SK-N-SH (cell line): ENCODE measurements at regions not wholly inside any gene's neighbourhood (a gene's known extent, or its start where the extent isn't known, plus 50 kb on each side); places are given as distances from the start of the nearest gene placed in this dataset.

Experiments used
- CTCF ChIA-PET: fragments of 300-600, 350-600 bp; formaldehyde crosslinking; extraction: SDS; loops from one replicate; lab custom pipeline; 2021; lab: Yijun Ruan, JAX
- POLR2A ChIA-PET: fragments of 350-600 bp; sonication (Branson Sonifier 250); formaldehyde crosslinking; extraction: SDS; loops from one replicate; lab custom pipeline; 2020; ENCODE audit warnings: antibody characterized with exemption, inconsistent platforms; lab: Yijun Ruan, JAX
- DNase-seq: peaks from one replicate; pipeline ENCODE4 v3.0.0; 2012
- H2AFZ ChIP-seq: fragments of 200-600 bp; sonication (generic); 2 replicates; pipeline ENCODE4 v1.8.1; 2016; ENCODE audit warnings: antibody characterized with exemption, mild to moderate bottlenecking, low read depth
- H3F3A ChIP-seq: fragments of 200-600 bp; sonication (generic); replicated peaks from 2 replicates; pipeline ENCODE3; 2016; ENCODE audit warnings: antibody characterized with exemption, mild to moderate bottlenecking; ENCODE audit not compliant: insufficient read depth
- H3K27ac ChIP-seq, 2 experiments: fragments of 200-500 bp in 1 of 2; fragments of 200-600 bp in 1 of 2; sonication (Bioruptor generic) in 1 of 2; sonication (generic), shearing (Covaris generic) in 1 of 2; 2 replicates each; pipeline versions ENCODE4 v1.5.1 to v1.6.1; 2014 to 2016; ENCODE audit warnings: low read depth in 2 of 2, inconsistent platforms in 1 of 2, low read length in 1 of 2, mild to moderate bottlenecking in 1 of 2, mixed read lengths in 1 of 2
- H3K27me3 ChIP-seq: fragments of 200-600 bp; sonication (generic), shearing (Covaris generic); 2 replicates; pipeline ENCODE4 v1.6.1; 2016; ENCODE audit warnings: mixed run types; ENCODE audit not compliant: insufficient read depth
- H3K36me3 ChIP-seq, 2 experiments: fragments of 200-500 bp in 1 of 2; fragments of 200-600 bp in 1 of 2; sonication (Bioruptor generic) in 1 of 2; sonication (generic) in 1 of 2; replicated peaks in 1 of 2; 2 replicates each; pipeline versions ENCODE3 to v1.5.1; 2014 to 2016; ENCODE audit warnings: low read length in 1 of 2, mild to moderate bottlenecking in 1 of 2; ENCODE audit not compliant: insufficient read depth in 2 of 2, control insufficient read depth in 1 of 2
- H3K4me1 ChIP-seq, 2 experiments: fragments of 200-500 bp in 1 of 2; fragments of 200-600 bp in 1 of 2; sonication (Bioruptor generic) in 1 of 2; sonication (generic), shearing (Covaris generic) in 1 of 2; 2 replicates each; pipeline versions ENCODE4 v1.5.1 to v1.6.1; 2014 to 2016; ENCODE audit warnings: low read depth in 1 of 2, low read length in 1 of 2, mixed run types in 1 of 2; ENCODE audit not compliant: insufficient read depth in 2 of 2, control insufficient read depth in 1 of 2
- H3K4me2 ChIP-seq: fragments of 200-600 bp; sonication (generic), shearing (Covaris generic); 2 replicates; pipeline ENCODE4 v1.6.1; 2017; ENCODE audit warnings: mixed run types
- H3K4me3 ChIP-seq, 2 experiments: fragments of 200-500 bp in 1 of 2; fragments of 200-600 bp in 1 of 2; sonication (Bioruptor generic) in 1 of 2; sonication (generic), shearing (Covaris generic) in 1 of 2; 2 replicates each; pipeline versions ENCODE4 v1.5.1 to v1.8.1; 2014 to 2016; ENCODE audit warnings: low read depth in 2 of 2, inconsistent platforms in 1 of 2, low read length in 1 of 2, mild to moderate bottlenecking in 1 of 2, mixed read lengths in 1 of 2, moderate library complexity in 1 of 2
- H3K79me2 ChIP-seq: fragments of 200-600 bp; sonication (generic); 2 replicates; pipeline ENCODE4 v1.8.1; 2017; ENCODE audit warnings: mild to moderate bottlenecking; ENCODE audit not compliant: insufficient read depth
- H3K9ac ChIP-seq: fragments of 200-600 bp; sonication (generic); 2 replicates; pipeline ENCODE4 v1.6.1; 2017; ENCODE audit warnings: mixed run types
- H3K9me2 ChIP-seq: fragments of 200-600 bp; sonication (generic); 2 replicates; pipeline ENCODE4 v1.6.1; 2017; ENCODE audit warnings: mixed run types
- H3K9me3 ChIP-seq: fragments of 200-600 bp; sonication (generic); 2 replicates; pipeline ENCODE4 v1.6.1; 2017; ENCODE audit warnings: mixed run types, mild to moderate bottlenecking, moderate library complexity
- H4K20me1 ChIP-seq: fragments of 200-600 bp; sonication (generic); 2 replicates; pipeline ENCODE4 v1.6.1; 2017; ENCODE audit warnings: mild to moderate bottlenecking, mixed run types; ENCODE audit not compliant: insufficient read depth
- CTCF ChIP-seq: fragments of 200-600 bp; sonication (generic); IDR thresholded peaks from 2 replicates; pipeline ENCODE4 v1.6.1; 2017; ENCODE audit warnings: antibody characterized with exemption, mild to moderate bottlenecking, moderate library complexity
- EP300 ChIP-seq, 2 experiments: IDR thresholded peaks; 2 replicates each; pipeline versions ENCODE4 v1.4.0 to v1.6.1; 2012; ENCODE audit warnings: borderline replicate concordance in 1 of 2, low read depth in 1 of 2, low read length in 1 of 2
- FOXJ3 ChIP-seq: sonication (generic); formaldehyde crosslinking; IDR thresholded peaks from 2 replicates; pipeline ENCODE4 v1.5.1; 2020; ENCODE audit warnings: mild to moderate bottlenecking, missing genetic modification reagents
- GATA2 ChIP-seq: sonication (generic); formaldehyde crosslinking; IDR thresholded peaks from 2 replicates; pipeline ENCODE4 v1.5.0; 2020; ENCODE audit warnings: mild to moderate bottlenecking, missing genetic modification reagents
- MEF2A ChIP-seq: IDR thresholded peaks from 2 replicates; pipeline ENCODE4 v1.4.0; 2012; ENCODE audit warnings: low read depth, borderline replicate concordance
- RAD21 ChIP-seq: IDR thresholded peaks from 2 replicates; pipeline ENCODE4 v1.6.1; 2012; ENCODE audit warnings: mild to moderate bottlenecking, low read length
- TEAD4 ChIP-seq: IDR thresholded peaks from 2 replicates; pipeline ENCODE4 v1.4.0; 2012; ENCODE audit warnings: mild to moderate bottlenecking, borderline replicate concordance; ENCODE audit not compliant: insufficient read depth
- WGBS: methylation state at CpG from one replicate; pipeline ENCODE4 v1.1.6; 2017; ENCODE audit warnings: low lambda C conversion rate; 5-methylcytosine and 5-hydroxymethylcytosine counted together

GRCh38 chr21:28083350-28083749 lies 909.3 kb downstream of the LTN1 start:
- Histone ChIP-seq H3K4me2 (no peak overlapping the region), H3K36me3 (no peaks in the 10 kb centered on the region), H3K79me2 (no peaks in the 10 kb centered on the region), H3K9me2 (no peaks in the 10 kb centered on the region), H3K27ac (no peak overlapping the region), H3K4me1 (peaks cover 0 to 5% of the 10 kb centered on the region in 2 experiments; a peak in 1 of 4 replicates), H2AFZ (no peak overlapping the region), H4K20me1 (no peaks in the 10 kb centered on the region), H3K4me3 (no peak overlapping the region), H3K9me3 (no peaks in the 10 kb centered on the region), H3K9ac (no peak overlapping the region), H3K27me3 (no peaks in the 10 kb centered on the region), H3F3A (no peaks in the 10 kb centered on the region)
- POLR2A ChIA-PET: no interaction called here
- DNase-seq: no peak
- 70% methylated on average over 3 of the region's 3 CpGs for WGBS
- TF ChIP-seq CTCF: no peak
- CTCF ChIA-PET: interaction anchor here (1.2 kb wide), 1 partner anchor 12 kb away, joined by 4 read pairs; no protein-coding TSS in a partner anchor

GRCh38 chr21:28078126-28078525 lies 914.6 kb downstream of the LTN1 start:
- Histone ChIP-seq H3K9me3 (no peaks in the 10 kb centered on the region), H2AFZ (no peak overlapping the region), H4K20me1 (no peaks in the 10 kb centered on the region), H3K9ac (no peak overlapping the region), H3K9me2 (no peaks in the 10 kb centered on the region), H3K79me2 (no peaks in the 10 kb centered on the region), H3K4me2 (no peak overlapping the region), H3F3A (no peaks in the 10 kb centered on the region), H3K27me3 (no peaks in the 10 kb centered on the region), H3K4me1 (peaks cover 0 to 5% of the 10 kb centered on the region in 2 experiments; a peak in 1 of 4 replicates), H3K36me3 (no peaks in the 10 kb centered on the region), H3K4me3 (no peak overlapping the region), H3K27ac (peak overlapping the region in 1 of 2 experiments; percentile 87; a peak in 2 of 4 replicates)
- TF ChIP-seq RAD21 (0 out of 2 replicates have a peak, but pooled peaks have one; percentile 0), MEF2A (no peak), EP300 (IDR thresholded peaks at IDR 0.05; ENCODE audit: borderline replicate concordance in 1 of 2, low read depth in 1 of 2, low read length in 1 of 2) (peak in 1 of 2 experiments; percentile 58; a peak in 2 of 4 replicates), GATA2 (CRISPR knock-in tag) (peak; percentile 37; the same call in 1 of the 2 replicates), TEAD4 (0 out of 2 replicates have a peak, but pooled peaks have one; percentile 27)
- DNase-seq: peak; percentile 9
- ChIA-PET CTCF (interaction anchor here (1.1 kb wide), 1 partner anchor 667 kb away, joined by 4 read pairs; no protein-coding TSS in a partner anchor), POLR2A (no interaction called here)
- 65% methylated on average over 2 of the region's 2 CpGs for WGBS

GRCh38 chr21:28074676-28075075 lies 918.0 kb downstream of the LTN1 start:
- no peak overlapping the region; a peak in 1 of 4 replicates for H3K27ac ChIP-seq
- H3K4me2 ChIP-seq: no peak overlapping the region
- no peaks in the 10 kb centered on the region for H3F3A ChIP-seq
- no peaks in the 10 kb centered on the region for H3K9me3 ChIP-seq
- H3K27me3 ChIP-seq: no peaks in the 10 kb centered on the region
- no peaks in the 10 kb centered on the region for H3K36me3 ChIP-seq
- CTCF ChIA-PET: no interaction called here
- H3K4me3 ChIP-seq: no peak overlapping the region; a peak in 1 of 4 replicates
- DNase-seq: no peak
- H3K9me2 ChIP-seq: no peaks in the 10 kb centered on the region
- TF ChIP-seq FOXJ3 (CRISPR knock-in tag): no peak
- POLR2A ChIA-PET: no interaction called here
- no peak overlapping the region for H3K9ac ChIP-seq
- no peak overlapping the region for H2AFZ ChIP-seq
- 40% methylated on average over 1 of the region's 1 CpG for WGBS
- H3K79me2 ChIP-seq: no peaks in the 10 kb centered on the region
- no peaks in the 10 kb centered on the region for H4K20me1 ChIP-seq
- peaks cover 2 to 7% of the 10 kb centered on the region in 2 experiments; a peak in 2 of 4 replicates for H3K4me1 ChIP-seq
